ENCODE measurements at regions not wholly inside any gene's neighbourhood (a gene's known extent, or its start where the extent isn't known, plus 50 kb on each side); places are given as distances from the start of the nearest gene placed in this dataset.

DNA sequence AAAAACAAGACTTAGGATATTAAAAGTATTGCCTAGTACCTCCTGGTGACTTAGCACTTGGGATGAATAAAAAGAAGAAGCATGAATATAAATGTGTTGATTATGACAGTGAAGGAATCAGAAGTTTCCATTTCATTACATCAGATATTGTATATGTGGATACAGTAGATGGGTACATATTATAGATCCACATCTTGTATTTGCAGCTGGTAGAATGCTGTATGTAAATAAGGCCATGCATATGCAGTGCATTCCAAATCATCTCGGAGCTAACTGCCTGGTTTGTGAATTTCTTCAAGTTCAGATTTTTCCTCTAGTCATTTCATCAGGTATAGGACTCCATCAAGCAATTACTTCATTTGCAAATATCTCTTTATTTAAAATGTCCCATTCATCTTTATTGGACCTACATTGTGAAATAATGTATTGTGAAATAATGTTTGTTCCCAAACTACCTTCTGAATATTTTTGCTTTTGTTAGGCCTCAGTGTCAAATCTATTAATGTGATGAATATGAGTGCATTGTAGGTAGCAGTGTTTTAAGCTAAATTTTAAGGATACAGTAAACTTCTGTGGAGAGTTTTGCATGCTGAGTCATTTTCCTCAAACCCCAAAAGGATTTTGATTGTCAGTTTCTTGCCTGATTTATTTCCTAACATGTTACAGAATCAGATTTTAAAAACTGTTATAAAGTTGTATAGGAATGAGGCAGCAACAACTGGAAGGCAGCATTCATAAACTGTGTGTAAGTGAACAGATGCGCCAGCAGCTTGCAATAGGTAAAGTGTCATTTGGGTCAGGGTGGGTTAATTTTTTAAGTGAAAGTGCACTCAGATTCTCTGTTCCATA is 370.8 kb upstream of the RIOK2 start:
- Mint-ChIP-seq H3K27ac (no peak overlapping the region), H3K4me3 (no peak overlapping the region), H3K9me3 (no peaks in the 10 kb centered on the region), H3K4me1 (no peaks in the 10 kb centered on the region), H3K36me3 (ENCODE audit: low read depth) (no peaks in the 10 kb centered on the region), H3K27me3 (ENCODE audit: low read depth) (no peaks in the 10 kb centered on the region)
- TF ChIP-seq, protein P1, sequence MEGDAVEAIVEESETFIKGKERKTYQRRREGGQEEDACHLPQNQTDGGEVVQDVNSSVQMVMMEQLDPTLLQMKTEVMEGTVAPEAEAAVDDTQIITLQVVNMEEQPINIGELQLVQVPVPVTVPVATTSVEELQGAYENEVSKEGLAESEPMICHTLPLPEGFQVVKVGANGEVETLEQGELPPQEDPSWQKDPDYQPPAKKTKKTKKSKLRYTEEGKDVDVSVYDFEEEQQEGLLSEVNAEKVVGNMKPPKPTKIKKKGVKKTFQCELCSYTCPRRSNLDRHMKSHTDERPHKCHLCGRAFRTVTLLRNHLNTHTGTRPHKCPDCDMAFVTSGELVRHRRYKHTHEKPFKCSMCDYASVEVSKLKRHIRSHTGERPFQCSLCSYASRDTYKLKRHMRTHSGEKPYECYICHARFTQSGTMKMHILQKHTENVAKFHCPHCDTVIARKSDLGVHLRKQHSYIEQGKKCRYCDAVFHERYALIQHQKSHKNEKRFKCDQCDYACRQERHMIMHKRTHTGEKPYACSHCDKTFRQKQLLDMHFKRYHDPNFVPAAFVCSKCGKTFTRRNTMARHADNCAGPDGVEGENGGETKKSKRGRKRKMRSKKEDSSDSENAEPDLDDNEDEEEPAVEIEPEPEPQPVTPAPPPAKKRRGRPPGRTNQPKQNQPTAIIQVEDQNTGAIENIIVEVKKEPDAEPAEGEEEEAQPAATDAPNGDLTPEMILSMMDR (IDR thresholded peaks at IDR 0.05; ENCODE audit: unreplicated experiment in 3 of 3) = no peak

DNA sequence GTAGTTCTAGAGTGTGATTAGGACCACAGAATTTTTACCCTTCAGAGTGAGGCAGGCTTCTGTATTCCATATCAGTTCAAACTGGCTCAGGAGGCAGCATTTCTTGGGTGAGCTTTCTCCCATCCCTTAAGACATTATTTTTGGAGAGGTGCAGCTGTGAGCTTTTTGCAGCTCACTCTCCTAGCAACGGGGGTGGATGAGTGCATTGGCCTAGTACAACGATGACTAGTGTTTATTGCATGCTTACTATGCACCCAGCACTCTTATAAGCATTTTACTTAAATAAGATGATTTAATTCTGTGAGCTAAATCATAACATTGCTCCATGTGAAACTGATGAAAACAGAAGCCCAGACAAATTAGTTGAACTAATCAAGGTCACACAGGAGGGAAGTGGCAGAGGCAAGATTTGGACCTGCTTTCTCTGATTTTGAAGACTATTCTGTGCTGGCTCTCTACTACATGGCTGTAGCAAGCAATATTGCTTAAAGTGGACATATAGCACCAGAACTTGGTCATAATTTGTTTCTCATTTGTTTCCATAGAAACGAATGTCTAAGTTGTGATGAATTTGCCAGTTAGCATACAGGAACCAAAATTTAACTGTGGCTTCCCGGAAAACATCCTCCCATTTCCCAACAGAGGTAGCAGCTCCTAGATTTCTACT is 372.1 kb upstream of the RIOK2 start:
- Mint-ChIP-seq H3K4me3 (no peak overlapping the region), H3K36me3 (ENCODE audit: low read depth) (no peaks in the 10 kb centered on the region), H3K9me3 (no peaks in the 10 kb centered on the region), H3K4me1 (no peaks in the 10 kb centered on the region), H3K27me3 (ENCODE audit: low read depth) (no peaks in the 10 kb centered on the region), H3K27ac (no peak overlapping the region)
- TF ChIP-seq, protein P1 (IDR thresholded peaks at IDR 0.05; ENCODE audit: unreplicated experiment in 3 of 3) = no peak

DNA sequence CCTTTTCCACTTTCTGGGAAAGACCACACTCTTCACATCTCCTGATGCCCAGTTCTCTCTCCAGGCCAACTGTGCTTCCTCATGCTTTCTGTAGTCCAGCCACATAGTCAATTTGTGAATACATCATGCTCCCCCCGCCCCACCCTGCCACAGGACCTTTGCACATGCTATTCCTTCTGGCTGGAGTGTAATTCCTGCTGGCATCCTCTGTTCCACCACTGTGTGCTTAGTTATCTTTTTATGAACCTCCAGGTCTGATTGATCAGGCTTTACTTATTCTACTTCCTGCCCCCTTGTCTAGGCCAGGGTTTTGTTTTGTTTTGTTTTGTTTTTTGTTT is 372.6 kb upstream of the RIOK2 start:
- no peaks in the 10 kb centered on the region for H3K36me3 Mint-ChIP-seq (ENCODE audit: low read depth)
- no peaks in the 10 kb centered on the region for H3K27me3 Mint-ChIP-seq (ENCODE audit: low read depth)
- H3K9me3 Mint-ChIP-seq = no peaks in the 10 kb centered on the region
- TF ChIP-seq, protein P1 (IDR thresholded peaks at IDR 0.05; ENCODE audit: unreplicated experiment in 3 of 3) = no peak
- H3K4me3 Mint-ChIP-seq = no peak overlapping the region
- H3K4me1 Mint-ChIP-seq = no peaks in the 10 kb centered on the region
- H3K27ac Mint-ChIP-seq = no peak overlapping the region

DNA sequence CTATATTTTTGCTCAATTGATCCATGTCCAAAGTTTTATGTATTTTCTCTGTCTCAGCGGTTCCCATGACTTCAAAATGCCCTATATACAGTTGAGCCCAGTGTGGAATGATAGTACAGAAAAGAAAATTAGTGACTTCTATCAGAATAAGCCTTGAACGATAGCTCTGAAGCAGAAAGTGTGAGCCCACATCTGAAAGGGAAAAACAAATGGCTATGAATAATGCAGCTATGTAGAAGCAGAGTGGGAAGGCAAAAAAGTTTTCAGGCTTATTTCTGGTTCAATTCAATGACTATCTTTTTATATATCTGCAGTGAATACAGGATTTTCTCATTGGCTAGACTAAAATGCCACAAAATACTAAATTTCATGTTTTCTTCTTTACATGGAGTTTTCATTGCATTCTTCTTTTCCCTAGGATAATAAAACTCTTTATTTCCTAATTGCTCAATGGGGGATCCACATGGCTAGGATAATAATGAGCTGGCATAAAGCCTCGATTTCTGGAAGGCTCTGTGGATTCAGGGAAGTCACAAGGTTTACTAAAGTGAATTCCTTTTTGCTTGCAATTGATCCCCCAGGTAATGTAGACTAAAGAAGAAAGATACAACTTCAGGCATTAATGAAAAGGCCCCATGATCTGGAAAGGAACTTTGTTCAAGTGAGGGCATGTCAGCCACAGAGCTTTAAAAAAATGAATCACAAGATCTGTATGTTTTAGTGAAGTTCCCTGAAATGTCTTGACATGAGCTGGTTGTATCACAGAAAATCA is 377.0 kb upstream of the RIOK2 start:
- H3K4me1 Mint-ChIP-seq = no peaks in the 10 kb centered on the region
- TF ChIP-seq, protein P1 (IDR thresholded peaks at IDR 0.05; ENCODE audit: unreplicated experiment in 3 of 3) = no peak
- H3K4me3 Mint-ChIP-seq = no peak overlapping the region
- no peaks in the 10 kb centered on the region for H3K36me3 Mint-ChIP-seq (ENCODE audit: low read depth)
- H3K27me3 Mint-ChIP-seq (ENCODE audit: low read depth) = no peaks in the 10 kb centered on the region
- no peak overlapping the region for H3K27ac Mint-ChIP-seq
- peaks cover 8% of the 10 kb centered on the region for H3K9me3 Mint-ChIP-seq

DNA sequence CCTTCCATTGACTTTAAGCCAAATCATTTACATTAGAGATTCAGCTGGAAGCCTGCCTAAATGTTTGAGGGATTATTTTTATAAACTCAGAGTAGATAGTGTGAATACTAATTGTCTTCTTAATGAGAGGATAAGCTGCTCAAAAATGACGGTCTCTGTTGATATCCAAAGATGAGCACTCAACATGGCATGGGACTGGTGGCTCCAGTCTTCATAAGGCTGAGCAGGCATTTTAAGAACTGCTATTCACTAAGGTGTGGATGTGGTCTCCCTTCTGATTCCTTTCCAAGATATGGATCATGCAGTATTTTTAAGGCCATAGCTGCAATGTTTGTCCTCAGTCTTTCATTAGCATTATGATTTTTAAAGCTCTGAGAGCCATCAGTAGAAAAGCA is 377.5 kb upstream of the RIOK2 start:
- TF ChIP-seq, protein P1 (IDR thresholded peaks at IDR 0.05; ENCODE audit: unreplicated experiment in 3 of 3) = no peak
- Mint-ChIP-seq H3K4me3 (no peak overlapping the region), H3K36me3 (ENCODE audit: low read depth) (no peaks in the 10 kb centered on the region), H3K27ac (no peak overlapping the region), H3K4me1 (no peaks in the 10 kb centered on the region), H3K9me3 (peaks cover 11% of the 10 kb centered on the region), H3K27me3 (ENCODE audit: low read depth) (no peaks in the 10 kb centered on the region)
